ENCODE measurements at regions not wholly inside any gene's neighbourhood (a gene's known extent, or its start where the extent isn't known, plus 50 kb on each side); places are given as distances from the start of the nearest gene placed in this dataset.
"Not testable (repeated sequence)": the region's sequence is repeated elsewhere in the genome, so short reads cannot be mapped to it uniquely, and the experiment has no call there.

GRCh38 chr16:64362193-64362592 lies 759.7 kb downstream of the CDH11 start:
- DNase-seq (ENCODE audit: low read depth), result peak; percentile 84

- DNase-seq (ENCODE audit: low read depth), result no peak
Measured at GRCh38 chr16:64361753-64362152, 760.1 kb downstream of the CDH11 start.

- DNase-seq (ENCODE audit: low read depth), result no peak
Measured at GRCh38 chr16:64358291-64358690, 763.6 kb downstream of the CDH11 start.

- peak; percentile 98 for DNase-seq (ENCODE audit: low read depth)
Measured at GRCh38 chr16:64356267-64356666, 765.6 kb downstream of the CDH11 start.

- no peak for DNase-seq (ENCODE audit: low read depth)
Measured at GRCh38 chr16:64352246-64352645, 769.6 kb downstream of the CDH11 start.

- DNase-seq (ENCODE audit: low read depth), result peak; percentile 64
Measured at GRCh38 chr16:64351121-64351520, 770.7 kb downstream of the CDH11 start.

GRCh38 chr16:64346080-64346479 lies 775.8 kb downstream of the CDH11 start:
- DNase-seq (ENCODE audit: low read depth), result no peak

- no peak for DNase-seq (ENCODE audit: low read depth)
Measured at GRCh38 chr16:64345142-64345541, 776.7 kb downstream of the CDH11 start.

GRCh38 chr16:64343820-64344443 lies 777.9 kb downstream of the CDH11 start:
- not testable (repeated sequence) for DNase-seq (ENCODE audit: low read depth)

- DNase-seq (ENCODE audit: low read depth), result no peak
Measured at GRCh38 chr16:64343061-64343819, 778.6 kb downstream of the CDH11 start.

- DNase-seq (ENCODE audit: low read depth), result not testable (repeated sequence)
Measured at GRCh38 chr16:64341336-64341735, 780.5 kb downstream of the CDH11 start.

GRCh38 chr16:64339052-64339770 lies 782.7 kb downstream of the CDH11 start:
- DNase-seq (ENCODE audit: low read depth), result peak; percentile 14

GRCh38 chr16:64321881-64322280 lies 800.0 kb downstream of the CDH11 start:
- no peak for DNase-seq (ENCODE audit: low read depth)

GRCh38 chr16:64321066-64321465 lies 800.8 kb downstream of the CDH11 start:
- no peak for DNase-seq (ENCODE audit: low read depth)

GRCh38 chr16:64317601-64318000 lies 804.3 kb downstream of the CDH11 start:
- DNase-seq (ENCODE audit: low read depth), result no peak

- DNase-seq (ENCODE audit: low read depth), result no peak
Measured at GRCh38 chr16:64313726-64314125, 808.1 kb downstream of the CDH11 start.

- DNase-seq (ENCODE audit: low read depth), result no peak
Measured at GRCh38 chr16:64312980-64313379, 808.9 kb downstream of the CDH11 start.

- no peak for DNase-seq (ENCODE audit: low read depth)
Measured at GRCh38 chr16:64312292-64312691, 809.6 kb downstream of the CDH11 start.

GRCh38 chr16:64311241-64311640 lies 810.6 kb downstream of the CDH11 start:
- peak; percentile 91 for DNase-seq (ENCODE audit: low read depth)

GRCh38 chr16:64309398-64310110 lies 812.3 kb downstream of the CDH11 start:
- no peak for DNase-seq (ENCODE audit: low read depth)

GRCh38 chr16:64308721-64309120 lies 813.1 kb downstream of the CDH11 start:
- no peak for DNase-seq (ENCODE audit: low read depth)

- DNase-seq (ENCODE audit: low read depth), result no peak
Measured at GRCh38 chr16:64307431-64307830, 814.4 kb downstream of the CDH11 start.

All from renal cortical epithelial cell (primary cell).